ENCODE measurements at regions not wholly inside any gene's neighbourhood (a gene's known extent, or its start where the extent isn't known, plus 50 kb on each side); places are given as distances from the start of the nearest gene placed in this dataset.

GRCh38 chr18:28576941-28577340 is 400.0 kb upstream of the CDH2 start:
- DNase-seq (ENCODE audit: low spot score), result no peak

DNA sequence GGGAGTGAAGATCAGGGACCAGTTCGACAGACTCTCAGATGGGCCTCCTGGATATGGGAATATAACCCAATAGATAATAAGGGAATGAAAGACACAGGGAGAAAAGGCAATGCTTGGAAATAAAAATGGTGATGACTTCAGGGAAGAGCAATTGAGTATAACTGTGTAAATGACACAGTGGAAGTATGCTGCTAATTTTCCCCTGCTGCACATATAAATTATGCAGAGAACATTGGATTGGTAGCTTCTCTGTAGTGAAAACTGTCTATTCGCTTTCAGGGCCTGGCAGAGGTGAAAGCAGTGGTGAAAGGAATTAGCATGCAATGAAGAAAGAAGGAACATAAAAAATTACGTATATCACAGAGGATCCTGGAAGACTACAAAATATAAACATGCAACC is 398.2 kb upstream of the CDH2 start:
- DNase-seq (ENCODE audit: low spot score), result no peak

- no peak for DNase-seq (ENCODE audit: low spot score)
These were observed 397.2 kb upstream of the CDH2 start for GRCh38 chr18:28574175-28574574.

- no peak for DNase-seq (ENCODE audit: low spot score)
These were observed 395.0 kb upstream of the CDH2 start for GRCh38 chr18:28571929-28572328.

- no peak for DNase-seq (ENCODE audit: low spot score)
These were observed 383.4 kb upstream of the CDH2 start for GRCh38 chr18:28560331-28560730.

- no peak for DNase-seq (ENCODE audit: low spot score)
These were observed 382.6 kb upstream of the CDH2 start for GRCh38 chr18:28559511-28559910.

GRCh38 chr18:28541934-28542333 is 365.0 kb upstream of the CDH2 start:
- DNase-seq (ENCODE audit: low spot score), result no peak

GRCh38 chr18:28541276-28541930 is 364.5 kb upstream of the CDH2 start:
- DNase-seq (ENCODE audit: low spot score), result no peak

DNA sequence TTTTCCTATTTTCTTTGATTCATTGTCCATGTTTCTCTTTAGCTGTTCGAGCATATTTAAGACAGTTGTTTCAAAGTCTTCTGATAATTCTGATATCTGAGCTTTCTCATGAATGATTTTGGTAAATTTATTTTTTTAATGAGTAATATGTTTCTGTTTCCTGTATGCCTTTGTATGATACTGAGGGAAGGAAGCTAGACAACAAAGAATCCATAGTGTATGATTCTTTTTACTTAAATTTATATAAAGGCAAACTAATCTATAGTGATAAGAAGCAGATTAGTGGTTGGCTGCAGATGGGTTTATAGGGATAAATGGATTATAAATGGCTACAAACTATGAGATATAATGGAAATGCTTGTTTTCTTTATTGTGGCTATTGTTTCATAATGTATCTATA is 352.7 kb upstream of the CDH2 start:
- no peak for DNase-seq (ENCODE audit: low spot score)

GRCh38 chr18:28526196-28526595 is 349.3 kb upstream of the CDH2 start:
- no peak for DNase-seq (ENCODE audit: low spot score)

GRCh38 chr18:28523758-28524475 is 347.0 kb upstream of the CDH2 start:
- no peak for DNase-seq (ENCODE audit: low spot score)

GRCh38 chr18:28522236-28522635 is 345.3 kb upstream of the CDH2 start:
- DNase-seq (ENCODE audit: low spot score), result no peak

DNA sequence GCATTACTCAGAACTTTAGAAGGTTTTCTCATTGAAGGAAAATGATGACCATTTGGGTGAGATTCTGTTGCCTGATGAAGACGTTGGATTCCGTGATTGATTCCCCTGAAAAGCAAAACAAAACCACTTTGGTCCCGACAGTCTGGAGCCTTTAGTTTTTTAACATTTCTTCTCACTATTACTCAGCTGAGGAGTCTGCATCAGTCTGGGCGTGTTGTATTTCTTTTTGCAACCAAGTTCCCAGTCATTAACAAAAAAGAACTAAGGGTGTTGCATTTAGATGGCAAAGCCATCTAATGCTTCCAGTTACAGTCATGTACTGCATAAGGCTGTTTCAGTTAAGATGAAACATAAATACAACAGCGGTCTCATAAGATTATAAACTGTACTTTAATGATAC is 343.1 kb upstream of the CDH2 start:
- DNase-seq (ENCODE audit: low spot score), result no peak

GRCh38 chr18:28514699-28515098 is 337.8 kb upstream of the CDH2 start:
- DNase-seq (ENCODE audit: low spot score), result no peak

DNA sequence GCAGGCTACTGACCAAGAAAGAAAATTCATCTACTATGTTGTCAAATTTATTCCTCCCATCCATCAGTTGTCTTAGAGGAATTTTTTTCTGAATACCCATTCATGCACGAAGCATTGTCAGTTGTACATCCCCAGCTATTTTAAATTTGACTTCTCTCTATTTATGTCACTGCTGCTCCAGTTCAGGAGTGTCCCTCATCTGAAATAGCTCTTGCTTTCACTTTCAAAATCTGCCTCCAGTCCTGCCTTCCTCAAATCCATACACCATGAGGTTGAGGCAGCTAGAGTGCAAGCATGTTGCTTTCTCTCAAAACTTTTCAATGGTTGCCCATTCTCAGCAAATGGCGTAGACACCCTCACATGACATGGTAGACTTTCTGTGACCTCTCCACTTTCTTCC is 335.4 kb upstream of the CDH2 start:
- DNase-seq (ENCODE audit: low spot score), result no peak

DNA sequence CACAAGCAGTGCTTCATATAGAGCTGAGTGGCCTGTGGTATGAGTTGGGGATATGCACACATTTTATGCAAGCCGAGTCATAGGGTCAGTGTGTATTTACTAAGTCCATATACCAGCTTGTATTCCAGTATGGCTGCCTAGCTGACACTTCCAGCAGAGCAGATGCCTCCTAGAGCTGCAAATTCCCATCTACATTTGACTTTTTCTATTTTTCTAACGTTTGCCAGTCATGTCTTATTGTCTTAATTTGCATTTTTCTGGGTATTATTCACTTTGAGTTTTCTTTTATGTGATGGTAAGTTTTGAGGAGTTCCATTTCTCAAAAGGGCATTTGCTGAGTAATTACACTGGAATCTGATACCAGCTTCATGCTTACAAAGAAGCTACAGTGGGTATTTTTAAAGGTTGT is 334.5 kb upstream of the CDH2 start:
- DNase-seq (ENCODE audit: low spot score), result no peak

DNA sequence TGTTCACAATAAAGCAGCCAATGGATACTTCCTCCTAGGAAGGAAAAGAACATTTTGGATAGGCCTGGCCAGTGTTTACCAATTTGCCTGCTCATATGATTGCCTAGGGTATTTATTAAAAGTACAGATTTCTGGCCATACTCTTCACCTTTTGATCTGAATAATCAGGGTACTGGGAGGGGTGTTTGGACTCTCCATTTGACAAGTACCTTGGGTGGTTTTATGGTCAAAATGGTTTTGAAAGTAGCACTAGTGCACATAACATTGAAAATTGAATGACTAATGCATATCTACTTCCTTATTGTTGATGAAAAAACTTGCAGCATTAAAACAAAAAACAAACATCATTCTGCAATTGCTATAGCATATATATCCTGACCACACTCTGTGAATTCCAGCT is 333.3 kb upstream of the CDH2 start:
- no peak for DNase-seq (ENCODE audit: low spot score)

GRCh38 chr18:28504066-28504465 is 327.1 kb upstream of the CDH2 start:
- no peak for DNase-seq (ENCODE audit: low spot score)

- no peak for DNase-seq (ENCODE audit: low spot score)
These were observed 317.2 kb upstream of the CDH2 start for GRCh38 chr18:28494151-28494550.

DNA sequence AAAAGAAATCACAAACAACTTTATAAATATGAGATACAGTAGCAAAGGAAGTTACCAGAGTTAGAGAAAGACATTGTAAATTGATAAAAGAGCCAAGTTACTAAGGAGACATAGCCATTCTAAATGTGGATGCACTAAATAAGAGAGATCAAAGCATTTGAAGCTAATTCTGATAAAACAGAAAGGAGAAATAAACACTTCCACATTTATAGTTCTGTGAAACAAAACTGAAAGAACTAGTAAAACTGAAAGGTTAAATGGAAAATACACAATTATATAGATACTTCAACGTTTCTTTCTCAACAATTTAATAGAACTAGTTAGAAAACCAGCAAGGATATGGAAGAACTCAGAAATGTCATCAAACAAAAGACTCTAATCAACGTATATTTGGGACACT is 309.0 kb upstream of the CDH2 start:
- DNase-seq (ENCODE audit: low spot score), result no peak

DNA sequence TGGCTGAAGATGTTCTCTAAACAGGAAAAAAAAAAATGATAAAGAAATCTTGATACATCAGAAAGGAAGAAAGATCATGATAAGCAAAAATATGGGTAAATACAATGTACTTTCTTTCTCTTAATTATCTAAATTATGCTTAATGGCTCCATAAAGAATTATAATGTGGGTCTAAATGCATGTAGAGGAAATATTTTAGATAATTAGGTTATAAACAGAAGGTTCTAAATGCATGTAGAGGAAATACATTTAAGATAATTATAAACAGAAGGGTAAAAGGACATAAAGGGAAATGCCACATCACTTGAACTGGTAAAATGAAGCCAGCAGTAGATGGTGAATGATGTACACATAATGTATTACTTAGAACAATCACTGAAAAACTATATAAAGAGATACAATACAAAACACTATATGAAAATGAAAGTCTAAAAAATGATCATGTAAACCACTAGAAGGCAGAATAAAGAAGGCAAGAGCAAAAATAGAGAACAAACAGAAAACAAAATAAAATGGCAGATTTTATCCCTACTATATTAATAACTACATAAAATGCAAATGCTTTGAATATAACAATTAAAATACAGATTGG is 308.4 kb upstream of the CDH2 start:
- no peak for DNase-seq (ENCODE audit: low spot score)

DNA sequence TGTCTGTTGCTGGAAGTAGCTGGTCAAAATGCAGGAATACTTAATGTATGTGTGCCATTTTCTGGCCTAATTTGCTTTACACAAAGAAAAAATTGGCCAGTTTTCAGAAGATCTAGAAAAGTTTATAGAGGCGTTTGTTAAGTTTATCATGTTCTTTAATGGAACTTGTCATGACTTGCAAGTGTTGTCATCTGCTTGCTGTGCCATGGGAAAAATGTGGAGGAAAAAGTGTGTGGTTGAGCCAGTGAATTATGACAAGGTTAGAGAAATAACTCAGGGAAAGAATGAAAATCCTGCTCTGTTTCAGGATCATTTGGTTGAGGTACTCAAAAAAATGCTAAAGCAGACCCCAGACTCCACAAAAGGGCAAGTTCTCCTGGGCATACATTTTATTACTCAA is 301.6 kb upstream of the CDH2 start:
- no peak for DNase-seq (ENCODE audit: low spot score)

- no peak for DNase-seq (ENCODE audit: low spot score)
These were observed 299.4 kb upstream of the CDH2 start for GRCh38 chr18:28476302-28476701.
